Eye (tissue), 1 donor: ENCODE measurements at regions not wholly inside any gene's neighbourhood (a gene's known extent, or its start where the extent isn't known, plus 50 kb on each side); places are given as distances from the start of the nearest gene placed in this dataset.
A peak's percentile ranks its signal among the peaks of the same experiment; 100 is the strongest.
"Not testable (repeated sequence)": the region's sequence is repeated elsewhere in the genome, so short reads cannot be mapped to it uniquely, and the experiment has no call there.

ENCODE experiments used
- DNase-seq: peaks from one replicate; pipeline ENCODE4 v3.0.0-alpha.2; 2015

DNA sequence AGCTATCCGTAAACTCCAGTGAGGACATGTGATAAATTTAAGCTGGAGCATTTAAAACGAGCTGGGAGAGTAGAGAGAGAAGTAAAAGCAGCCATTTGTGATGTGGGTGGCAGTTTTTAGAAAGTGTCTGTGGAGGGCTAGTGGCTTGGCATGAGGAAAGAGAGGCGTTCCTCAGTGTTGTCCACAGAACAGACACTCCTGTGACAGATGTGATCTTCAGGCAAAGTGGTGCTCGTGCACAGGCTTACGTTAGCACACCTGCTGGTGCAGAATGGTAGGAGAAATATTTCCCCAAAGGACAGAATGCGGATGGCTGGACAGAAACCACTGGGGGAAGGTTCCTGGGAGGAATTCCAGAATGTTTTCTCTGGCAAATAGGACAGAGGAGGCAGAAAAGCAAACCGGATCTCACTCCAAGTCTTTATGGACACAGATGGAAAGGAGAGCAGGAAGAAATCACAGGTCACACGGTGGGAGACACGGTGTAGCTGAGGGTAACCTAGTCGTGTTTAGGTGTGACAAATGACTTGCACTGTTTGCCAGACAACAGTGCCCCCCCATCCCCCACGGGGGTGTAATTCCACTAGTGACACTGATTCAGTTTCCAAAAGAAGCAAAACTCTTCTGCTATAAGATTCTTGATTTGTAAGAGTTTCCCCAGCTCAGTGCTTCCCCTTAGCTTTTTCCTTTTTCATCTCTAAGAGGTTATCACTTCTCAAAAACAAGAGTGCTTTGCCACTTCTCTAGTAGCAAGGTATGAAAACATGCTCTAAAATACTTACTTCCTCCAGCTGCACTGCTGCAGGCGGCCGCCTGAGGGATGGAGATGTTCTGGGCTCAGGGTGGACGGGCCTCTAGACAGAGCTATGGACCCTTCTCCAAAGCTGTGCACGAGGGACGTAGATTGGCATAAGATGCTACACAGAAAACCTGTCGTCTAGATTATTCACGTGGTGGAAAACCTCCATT, 293.2 kb downstream of the QKI start:
- no peak for DNase-seq

DNA sequence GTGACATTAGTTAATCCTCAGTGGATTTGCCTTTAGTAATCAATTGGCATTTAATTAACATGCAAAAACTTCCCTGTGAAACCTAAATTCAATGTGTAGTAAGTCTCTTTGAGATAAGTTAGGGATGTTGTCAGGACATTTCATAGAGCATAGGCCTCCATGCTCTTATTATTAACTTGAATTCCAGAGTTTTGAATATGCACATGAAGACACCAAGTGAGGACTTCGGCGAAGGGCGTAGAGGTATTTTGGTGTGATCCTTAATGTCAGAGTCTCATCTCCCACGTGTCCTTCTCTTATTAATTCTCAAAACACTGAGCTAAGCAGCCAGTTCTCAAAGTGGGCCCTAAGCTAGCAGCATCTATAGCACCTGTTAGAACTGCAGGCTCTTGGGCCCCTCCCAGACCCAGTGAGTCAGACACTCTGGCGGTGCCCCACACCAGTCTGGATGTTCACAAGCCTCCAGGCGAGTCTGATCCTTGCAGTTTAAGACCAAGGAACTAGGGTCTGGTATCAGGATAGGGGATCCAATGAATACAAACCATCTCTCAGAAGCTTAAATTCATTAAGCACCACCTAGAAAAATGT, 292.1 kb downstream of the QKI start:
- DNase-seq = no peak

DNA sequence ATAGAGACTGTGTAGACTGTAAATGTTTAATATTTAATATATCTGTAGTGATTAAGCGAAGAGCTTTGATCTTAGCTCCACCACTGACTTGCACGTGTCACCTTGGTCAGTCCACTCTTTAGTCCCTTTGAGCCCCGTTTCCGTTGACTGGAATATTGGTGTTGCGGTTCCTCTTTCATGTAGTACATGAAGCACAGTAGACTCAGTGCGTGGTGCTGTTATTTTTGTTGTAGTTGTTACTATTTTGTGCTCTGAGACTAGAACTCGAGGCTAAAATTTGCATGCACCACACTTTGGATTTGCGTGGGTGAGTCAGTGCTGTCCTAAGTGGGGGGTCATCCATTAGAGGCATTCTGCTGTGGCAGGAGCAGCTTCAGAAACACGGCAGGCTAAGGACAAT, 291.4 kb downstream of the QKI start:
- no peak for DNase-seq

DNA sequence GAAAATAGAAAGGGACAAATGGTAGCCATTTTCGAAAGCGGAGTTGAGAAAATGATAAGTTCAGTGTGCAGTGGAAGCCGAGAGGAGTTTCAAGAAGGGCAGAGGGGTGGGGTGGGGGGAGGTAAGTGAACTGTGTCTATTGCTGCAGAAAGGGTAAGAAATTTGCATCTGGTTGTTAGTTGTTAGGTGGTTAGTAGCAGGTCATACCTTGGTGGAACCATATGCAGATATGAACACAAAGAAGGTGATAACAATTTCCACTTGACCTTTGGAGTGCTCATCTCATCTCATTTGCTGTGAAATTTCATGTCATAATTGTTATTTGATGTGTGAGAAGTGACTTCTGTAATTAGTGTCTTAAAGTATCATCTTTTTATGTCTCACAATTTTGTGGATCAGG, 288.2 kb downstream of the QKI start:
- no peak for DNase-seq

DNA sequence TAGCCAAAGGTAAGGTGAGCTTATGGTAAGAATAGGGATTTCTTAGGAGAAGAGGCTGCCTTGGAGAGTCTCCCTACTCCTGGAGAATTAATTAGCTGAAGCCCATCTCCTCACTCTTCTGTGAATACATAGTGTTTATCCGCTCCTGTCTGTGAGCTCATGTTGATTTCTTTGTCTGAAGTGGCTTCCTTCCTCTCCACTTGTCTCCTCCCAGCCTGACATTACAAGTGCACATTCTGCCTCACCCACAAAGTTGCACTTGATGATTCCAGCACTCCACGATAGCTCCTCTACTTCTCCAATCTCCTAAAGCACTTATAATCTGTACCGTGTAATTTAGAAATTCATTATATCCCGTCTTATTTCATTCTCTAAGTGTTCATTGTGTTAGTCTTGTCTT, 287.2 kb downstream of the QKI start:
- DNase-seq = no peak

DNA sequence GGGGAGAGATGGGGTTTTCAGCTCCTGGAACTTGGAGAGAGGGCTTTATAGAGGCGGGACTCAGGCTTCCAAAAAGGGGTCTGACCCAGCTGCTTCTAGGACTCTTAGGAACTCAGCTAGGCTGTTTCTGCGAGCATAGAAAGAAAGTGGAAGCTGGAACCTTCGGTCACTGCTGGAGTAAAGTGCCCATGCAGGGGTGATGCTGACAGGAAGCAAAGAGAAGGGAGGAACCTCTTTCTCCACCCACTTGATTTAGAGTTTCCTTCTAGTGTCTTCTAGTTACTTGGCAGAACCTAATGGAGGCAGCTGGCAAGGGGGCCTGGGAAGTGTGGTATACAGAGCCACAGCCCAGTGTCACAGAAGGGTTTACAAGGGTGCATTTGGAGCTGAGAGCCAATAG, 283.6 kb downstream of the QKI start:
- no peak for DNase-seq

DNA sequence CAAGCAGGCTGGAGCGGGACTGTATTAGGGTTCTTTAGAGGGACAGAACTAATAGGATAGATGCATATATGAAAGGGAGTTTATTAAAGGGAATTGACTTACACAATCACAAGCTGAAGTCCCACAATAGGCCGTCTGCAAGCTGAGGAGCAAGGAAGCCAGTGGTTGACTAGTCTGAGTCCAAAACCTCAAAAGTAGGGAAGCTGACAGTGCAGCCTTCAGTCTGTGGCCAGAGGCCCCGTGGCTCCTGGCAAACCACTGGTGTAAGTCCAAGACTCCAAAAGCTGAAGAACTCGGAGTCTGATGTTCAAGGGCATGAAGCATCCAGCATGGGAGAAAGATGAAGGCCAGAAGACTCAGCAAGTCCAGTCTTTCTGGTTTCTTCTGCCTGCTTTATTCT, 281.8 kb downstream of the QKI start:
- not testable (repeated sequence) for DNase-seq

DNA sequence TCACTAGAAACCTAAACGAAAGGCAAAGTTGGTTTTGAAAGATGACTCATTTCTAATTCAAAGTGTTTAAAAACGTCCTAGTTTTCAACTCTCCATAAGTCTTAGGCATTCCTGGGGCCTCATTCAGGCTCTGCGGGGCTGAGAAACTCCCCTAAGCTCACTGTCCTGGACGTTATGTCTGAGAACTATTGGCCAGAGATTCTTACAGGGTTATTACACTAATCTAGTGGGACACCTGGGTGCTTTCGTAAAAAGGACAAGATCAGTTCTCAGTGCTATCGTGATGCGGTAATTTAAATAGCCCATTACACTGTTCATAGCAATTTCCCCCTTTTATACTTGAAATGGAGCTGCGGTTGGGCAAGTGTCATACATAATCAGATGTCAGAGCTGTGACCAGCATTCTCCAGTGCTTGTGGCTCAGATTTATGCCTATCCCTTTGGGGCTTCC, 280.9 kb downstream of the QKI start:
- peak; percentile 73 for DNase-seq

DNA sequence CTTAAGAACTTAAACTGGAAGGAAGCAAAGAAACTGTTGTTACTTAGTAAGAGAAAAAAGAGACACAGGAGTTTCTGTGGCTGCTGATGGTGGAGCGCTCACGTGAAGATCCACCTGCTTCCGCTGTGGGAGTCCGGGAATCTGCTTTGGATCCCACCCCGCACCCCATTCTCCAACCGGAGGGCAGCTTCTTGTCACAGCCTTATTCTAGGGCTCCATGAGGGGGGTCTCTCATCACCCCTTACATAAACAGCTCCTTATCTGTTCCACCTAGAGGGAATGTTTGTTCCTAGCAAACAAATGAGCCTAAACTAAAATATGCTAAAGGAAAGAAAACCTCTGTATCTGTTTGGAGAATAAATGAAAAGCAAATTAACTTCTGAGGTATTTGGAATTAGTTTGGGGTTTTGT, 280.5 kb downstream of the QKI start:
- DNase-seq = no peak

DNA sequence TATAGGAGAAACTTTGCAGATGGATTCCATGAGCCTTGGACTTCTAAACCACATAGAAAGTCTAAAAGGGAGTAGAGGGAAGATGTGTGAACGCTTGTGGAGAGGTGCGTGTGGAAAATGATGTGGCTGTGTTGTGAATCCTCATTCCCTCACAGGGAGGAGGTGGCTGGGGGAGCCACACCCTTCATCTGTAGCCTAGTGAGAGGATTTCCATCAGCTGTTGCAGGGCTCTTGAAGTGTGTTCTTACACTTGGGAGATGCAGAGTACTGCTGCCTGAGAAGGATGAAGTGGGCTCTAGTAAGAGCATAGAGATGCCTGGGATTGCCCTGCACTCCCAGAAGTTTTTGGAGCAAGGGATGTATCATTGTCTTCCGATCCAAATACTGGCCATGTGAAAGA, 279.6 kb downstream of the QKI start:
- no peak for DNase-seq

DNA sequence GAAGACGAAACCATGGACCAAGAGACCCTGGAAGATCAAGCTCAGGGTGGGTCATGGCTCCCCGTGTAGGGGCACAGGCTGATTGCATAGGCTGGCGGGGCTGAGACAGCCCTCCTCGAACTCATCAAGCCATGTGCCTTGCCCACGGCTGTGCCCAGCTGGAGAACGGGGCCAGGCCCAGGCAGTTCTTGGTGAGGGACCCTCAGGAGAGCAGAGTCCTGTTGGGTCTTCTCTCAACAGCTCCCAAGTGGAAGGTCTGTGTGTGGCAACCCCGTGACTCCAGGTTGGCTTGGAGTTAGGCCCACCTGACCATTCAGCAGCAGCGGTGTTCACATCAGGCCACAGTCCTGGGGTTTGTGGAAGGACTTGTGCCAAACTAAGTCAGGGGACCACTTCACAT, 276.5 kb downstream of the QKI start:
- no peak for DNase-seq

DNA sequence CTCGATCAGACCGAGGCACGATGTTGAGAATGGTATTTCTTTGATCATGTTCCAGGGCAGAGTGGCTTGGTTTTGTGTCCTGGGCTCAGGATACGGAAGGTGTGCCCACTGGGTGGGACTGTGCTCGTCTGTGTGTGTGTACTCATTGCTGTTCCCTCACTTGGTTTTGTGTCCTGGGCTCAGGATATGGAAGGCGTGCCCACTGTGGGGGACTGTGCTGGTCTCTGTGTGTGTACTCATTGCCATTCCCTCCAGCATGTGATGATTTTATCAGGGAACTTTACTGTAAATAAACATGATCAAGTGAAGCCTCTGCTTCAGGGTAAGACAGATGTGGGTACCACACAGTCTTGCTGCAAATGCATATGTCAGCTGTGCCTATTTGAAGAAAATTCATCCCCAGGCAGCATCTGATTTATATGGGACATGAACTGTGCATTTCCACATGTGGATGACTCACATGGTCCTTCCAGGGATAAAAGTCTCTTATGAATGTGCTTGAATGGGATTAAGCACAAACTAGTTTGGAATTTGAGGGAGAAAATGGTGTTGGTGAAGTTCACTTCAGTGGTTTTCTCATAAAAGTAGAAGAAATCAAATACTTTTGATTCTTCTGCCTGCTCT, 274.3 kb downstream of the QKI start:
- DNase-seq = no peak

DNA sequence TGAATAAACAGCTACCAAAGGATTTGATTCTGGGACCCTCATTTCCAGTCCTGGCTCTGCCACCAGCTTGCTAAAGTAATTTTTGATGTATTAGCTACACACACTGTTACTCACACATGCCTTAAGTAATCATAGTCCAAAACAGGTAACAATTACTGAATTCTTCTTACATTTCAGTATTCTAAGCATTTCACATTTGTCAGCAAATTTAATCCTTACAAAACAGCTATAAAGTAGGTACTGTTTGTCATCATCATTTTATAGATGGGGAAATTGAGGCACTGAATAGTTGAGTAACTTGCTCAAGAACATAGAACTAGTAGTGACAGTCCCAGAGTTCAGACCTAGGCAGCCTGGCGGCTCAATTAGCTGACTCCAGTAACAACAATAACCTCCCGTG, 272.6 kb downstream of the QKI start:
- no peak for DNase-seq

DNA sequence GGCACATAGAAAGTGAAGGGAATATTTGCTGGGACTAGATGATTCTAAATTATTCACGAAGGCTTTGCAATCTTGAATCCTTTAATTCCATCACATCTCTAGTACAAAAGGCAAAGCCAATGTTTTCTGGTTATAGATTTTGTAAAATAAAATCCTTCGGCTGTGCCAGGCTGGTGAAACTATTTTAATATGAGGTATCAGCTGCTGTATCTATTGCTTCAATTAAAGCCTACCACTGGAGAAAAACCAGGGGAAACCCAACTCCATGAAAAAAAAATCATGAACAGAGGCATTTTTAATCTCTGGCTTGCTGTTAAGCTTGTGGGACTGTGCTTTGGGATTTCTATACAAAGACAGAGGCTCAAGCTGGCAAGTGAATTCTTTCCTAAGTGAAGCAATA, 271.8 kb downstream of the QKI start:
- peak; percentile 24 for DNase-seq

DNA sequence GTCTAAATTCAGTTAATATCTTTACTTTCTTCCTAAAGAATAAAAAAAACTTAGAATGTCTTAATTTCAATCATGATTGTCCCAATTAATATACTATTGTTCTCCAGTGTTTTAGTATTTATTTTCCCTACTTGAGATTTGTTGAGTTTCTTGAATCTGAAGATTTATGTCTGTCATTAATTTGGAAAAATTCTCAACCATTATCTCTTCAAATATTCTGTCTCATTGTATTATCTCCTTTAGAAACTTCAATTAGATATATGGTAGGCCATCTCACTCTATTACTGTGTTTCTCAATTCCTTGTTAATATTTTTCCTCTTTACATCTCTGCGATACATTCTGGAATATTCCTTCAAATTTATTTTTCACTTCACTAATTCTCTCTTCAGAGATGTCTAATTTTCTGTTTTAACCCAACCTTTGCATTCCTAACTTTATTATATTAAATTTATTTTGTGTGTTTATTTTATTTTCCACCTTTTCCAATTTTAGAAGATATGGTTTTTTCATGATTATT, 268.6 kb downstream of the QKI start:
- no peak for DNase-seq

DNA sequence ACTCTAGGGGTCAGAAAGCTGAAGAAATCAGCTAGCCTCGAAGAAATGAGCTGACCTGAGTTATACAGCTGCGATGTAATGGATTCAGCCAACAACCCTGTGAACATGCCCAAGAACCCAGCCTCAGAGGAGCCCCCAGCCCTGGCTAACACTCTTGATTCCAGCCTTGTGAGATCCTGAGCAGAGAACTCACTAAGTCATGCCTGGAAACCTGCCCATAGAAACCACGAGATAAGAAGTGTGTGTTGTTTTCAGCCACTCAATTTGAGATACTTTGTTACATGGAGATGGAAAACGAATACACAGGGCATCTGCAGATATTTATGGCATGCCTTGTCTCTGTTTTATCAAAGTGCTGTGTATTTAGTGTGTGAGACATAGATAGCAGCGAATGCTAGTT, 265.2 kb downstream of the QKI start:
- DNase-seq = no peak

DNA sequence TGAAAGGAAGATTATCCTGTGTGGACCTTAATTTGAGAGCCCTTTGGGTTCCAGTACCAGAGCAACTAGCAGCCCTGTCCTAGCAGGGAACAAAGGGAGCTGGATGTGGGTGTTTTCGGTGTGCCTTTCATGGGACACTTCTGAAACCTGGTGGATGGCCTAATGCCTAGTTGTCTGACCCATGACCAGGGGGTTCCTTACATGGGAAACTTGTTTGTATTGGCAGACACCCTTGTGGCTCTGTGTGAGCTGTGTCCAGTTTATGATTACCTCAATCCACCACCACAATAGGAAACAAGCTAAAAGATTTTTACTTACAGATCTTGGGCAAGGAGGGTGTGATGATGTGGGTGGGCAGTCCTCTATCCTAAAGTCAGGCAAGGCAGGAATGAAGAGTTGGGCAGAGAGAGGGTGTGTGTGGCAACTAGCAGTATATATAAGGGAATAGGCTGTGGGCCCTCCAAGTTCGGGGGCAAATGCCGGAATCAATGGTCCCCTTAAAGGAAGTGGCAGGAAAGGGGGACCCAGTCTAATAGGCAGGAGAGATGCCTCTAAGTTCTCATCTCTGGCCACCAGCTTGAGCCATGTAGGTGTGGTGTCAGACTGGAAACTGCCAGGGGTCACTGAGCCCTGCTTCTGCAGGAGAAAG, 264.6 kb downstream of the QKI start:
- DNase-seq = no peak

DNA sequence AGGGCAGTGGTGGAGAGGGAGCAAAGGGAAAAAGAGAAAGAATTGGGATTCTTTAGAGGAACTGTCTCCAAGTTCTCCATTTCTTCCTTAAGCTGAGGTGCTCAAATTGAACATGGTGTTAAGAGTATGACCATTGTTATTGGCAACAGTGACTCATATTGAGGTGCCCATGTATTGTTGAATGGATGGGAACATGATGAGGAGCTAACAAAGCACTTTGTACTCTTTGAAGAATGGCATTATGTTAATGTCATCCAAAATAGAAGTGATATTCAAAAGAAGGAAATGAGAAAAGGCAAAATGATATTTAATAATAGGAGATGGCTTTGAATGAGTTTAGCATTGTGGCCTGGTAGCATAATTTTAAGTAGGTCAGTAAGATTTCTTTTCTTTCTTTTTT, 261.1 kb downstream of the QKI start:
- DNase-seq = no peak

DNA sequence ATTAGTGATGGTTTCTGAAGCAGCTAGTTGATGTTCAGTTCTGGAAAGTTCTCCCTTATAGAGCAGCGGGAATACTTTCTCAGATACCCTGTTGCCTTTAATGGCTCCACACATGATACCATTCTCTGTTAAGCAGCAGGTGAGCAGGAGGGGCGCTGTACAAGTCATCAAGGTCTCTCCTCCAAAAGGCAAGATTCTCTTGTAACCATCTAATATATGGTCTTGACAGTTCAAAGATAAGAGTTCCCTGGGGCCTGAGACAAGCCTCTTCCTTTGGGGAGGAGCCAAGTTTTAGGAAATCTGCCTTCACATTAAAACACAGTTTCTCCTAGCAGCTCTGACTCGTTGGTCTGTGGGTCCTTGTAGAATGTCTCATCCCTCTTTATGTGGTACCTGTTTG, 258.2 kb downstream of the QKI start:
- DNase-seq = no peak

DNA sequence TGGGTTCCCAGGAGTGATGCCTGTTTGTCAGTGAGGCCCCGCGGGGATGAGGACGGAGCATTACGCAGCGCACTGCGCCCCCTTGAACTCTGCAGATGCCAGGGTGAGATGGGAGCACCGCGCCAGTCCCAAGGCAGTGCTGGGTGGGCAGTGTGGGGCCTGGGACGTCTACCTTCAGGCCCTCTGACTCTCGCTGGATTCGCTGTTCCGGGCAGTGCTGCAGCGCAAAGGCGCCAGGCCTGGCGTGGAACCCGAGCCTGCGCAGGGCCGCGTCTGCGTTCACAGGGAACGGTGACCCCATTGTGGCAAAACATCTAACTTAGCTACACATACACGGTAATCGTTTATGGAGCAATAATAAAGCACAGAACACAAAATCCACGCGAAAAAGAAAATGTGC, 257.3 kb downstream of the QKI start:
- DNase-seq = no peak

DNA sequence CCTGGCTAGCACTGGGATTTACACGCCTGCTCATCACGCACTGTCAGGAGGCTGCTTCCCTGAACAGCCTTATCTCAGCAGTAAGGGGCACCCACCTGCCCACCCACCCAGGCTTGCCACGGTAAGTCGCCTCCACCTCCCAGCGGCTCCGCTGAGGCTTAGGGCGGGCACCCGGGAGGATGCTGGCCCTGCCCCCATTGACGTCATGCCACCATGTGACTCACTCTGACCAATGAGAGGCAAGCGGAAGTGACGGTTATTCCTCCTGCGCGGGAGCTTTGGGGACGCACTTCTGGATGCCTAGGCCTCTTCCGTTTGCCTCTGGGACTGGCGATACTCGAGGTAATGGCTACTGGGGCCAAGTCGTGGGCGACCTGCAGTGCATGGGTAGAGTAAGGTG, 256.8 kb downstream of the QKI start:
- no peak for DNase-seq

DNA sequence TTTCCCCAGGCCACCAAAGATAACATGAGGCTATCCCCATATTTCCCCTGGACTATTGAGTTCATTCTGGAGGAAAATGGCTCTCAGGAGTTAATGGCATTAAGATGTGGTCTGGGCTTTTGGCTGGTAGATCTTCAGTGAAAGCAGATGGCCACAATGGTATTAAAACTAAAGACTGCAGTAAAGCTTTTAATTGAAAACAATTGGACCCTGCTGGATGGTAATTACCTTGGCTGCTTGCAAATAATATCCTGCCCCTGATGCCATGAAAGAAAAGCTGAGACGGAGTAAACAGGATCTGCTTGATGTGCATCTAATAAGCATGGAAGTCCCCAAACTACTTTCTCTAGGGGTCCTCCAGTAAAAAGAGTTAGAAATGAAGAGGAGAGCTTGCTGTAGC, 255.8 kb downstream of the QKI start:
- DNase-seq = no peak

DNA sequence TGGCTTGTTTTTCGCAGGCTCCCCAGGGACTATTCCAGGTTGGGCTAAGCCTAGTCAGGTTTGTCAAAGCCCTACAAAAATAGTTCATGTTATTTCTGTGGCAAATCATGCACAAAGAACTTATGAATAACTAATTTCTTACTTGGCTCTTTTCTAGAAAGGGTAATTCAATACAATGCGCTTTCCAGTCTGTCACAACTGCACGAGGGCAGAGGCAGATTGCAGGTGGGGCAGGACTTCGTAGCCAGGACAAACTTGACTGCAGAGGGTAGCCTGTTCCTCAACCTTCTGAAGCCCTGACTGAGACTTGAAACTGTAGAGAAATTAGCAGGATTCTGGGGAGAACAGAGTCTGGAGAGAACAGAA, 253.5 kb downstream of the QKI start:
- DNase-seq = no peak
